ENCODE measurements at regions not wholly inside any gene's neighbourhood (a gene's known extent, or its start where the extent isn't known, plus 50 kb on each side); places are given as distances from the start of the nearest gene placed in this dataset.
A peak's percentile ranks its signal among the peaks of the same experiment; 100 is the strongest.

GRCh38 chr10:35912615-35913569, 270.8 kb upstream of the FZD8 start:
- POLR2A ChIA-PET: no interaction called here
- CTCF ChIA-PET: interaction anchor here (0.8 to 1.3 kb wide), 6 partner anchors 10 to 867 kb away, joined by 3 to 4 read pairs (median 3); no protein-coding TSS in a partner anchor
- BruUV-seq (replicated peaks): no TSS peak

More at GRCh38 chr10:35912615-35913569, 270.8 kb upstream of the FZD8 start:
- H3K4me1 ChIP-seq (ENCODE audit: control insufficient read depth, extremely low read depth, insufficient read depth, low read length): peaks cover 35% of the 10 kb centered on the region
- TF ChIP-seq POLR2AphosphoS5 (IDR thresholded peaks at IDR 0.05; ENCODE audit: insufficient read depth, low read depth, low read length): no peak
- no peak for TF ChIP-seq EZH2 (IDR thresholded peaks at IDR 0.05; ENCODE audit: borderline replicate concordance, low read depth, low read length, severe bottlenecking)
- no peak for TF ChIP-seq GATA2 (IDR thresholded peaks at IDR 0.05; ENCODE audit: insufficient read depth, insufficient read length, low read depth, low read length)
- no peak for TF ChIP-seq FOS (IDR thresholded peaks at IDR 0.05; ENCODE audit: borderline replicate concordance, insufficient read depth, low read length)
- TF ChIP-seq POLR2A (IDR thresholded peaks at IDR 0.05; ENCODE audit: low read depth, low read length): no peak
- no peak for TF ChIP-seq CTCF (IDR thresholded peaks at IDR 0.05; ENCODE audit: extremely low read depth in 1 of 2, insufficient read depth in 1 of 2, low read depth in 1 of 2, low read length in 2 of 2)
- no peak for TF ChIP-seq JUN (IDR thresholded peaks at IDR 0.05; ENCODE audit: borderline replicate concordance, insufficient read depth, insufficient read length, low read depth)
- no peak for TF ChIP-seq MAX (IDR thresholded peaks at IDR 0.05; ENCODE audit: insufficient read depth, insufficient read length)
- no peak for TF ChIP-seq MYC (IDR thresholded peaks at IDR 0.05; ENCODE audit: low read depth, low read length)
- DNase-seq (ENCODE audit: low read depth, low spot score): peak; percentile 44
- dilution Hi-C loops (cut with MboI; ENCODE audit: extremely low pct_ligation_motif_present, low sequenced_read_pairs): no loop called here
- no peaks in the 10 kb centered on the region for H3K36me3 ChIP-seq (ENCODE audit: control insufficient read depth in 2 of 2, extremely low read depth in 1 of 2, insufficient read depth in 2 of 2, low read length in 2 of 2)
- H3K27me3 ChIP-seq (ENCODE audit: control insufficient read depth in 2 of 2, insufficient read depth in 2 of 2, low read length in 2 of 2): no peaks in the 10 kb centered on the region
- intact Hi-C loops (cut with micrococcal nuclease): loop anchor here (5.0 kb wide), 2 partner anchors 259 to 271 kb away; partner anchors contain the start of gene FZD8
- peak overlapping the region; percentile 71 for H2AFZ ChIP-seq (ENCODE audit: low read depth, low read length)
- H3K79me2 ChIP-seq (ENCODE audit: control insufficient read depth, insufficient read depth, low read length): no peaks in the 10 kb centered on the region
- H3K27ac ChIP-seq (ENCODE audit: insufficient read depth, low read depth, low read length): peak overlapping the region; percentile 25
- no peak for FAIRE-seq
- H3K9me3 ChIP-seq (replicated peaks; ENCODE audit: control insufficient read depth, insufficient read depth, low read length): no peaks in the 10 kb centered on the region
- H3K9ac ChIP-seq (replicated peaks; ENCODE audit: extremely low read depth, insufficient read depth, low read length): no peak overlapping the region
- H3K9me1 ChIP-seq (replicated peaks; ENCODE audit: control insufficient read depth, extremely low read depth, insufficient read depth, low read length): no peaks in the 10 kb centered on the region
- H3K4me2 ChIP-seq (ENCODE audit: insufficient read depth, low read length): peak overlapping the region; percentile 21
- H4K20me1 ChIP-seq (replicated peaks; ENCODE audit: control insufficient read depth, extremely low read depth, insufficient read depth, low read length): no peaks in the 10 kb centered on the region
- H3K4me3 ChIP-seq (replicated peaks in 1 of 3; ENCODE audit: insufficient read depth in 1 of 3, low read depth in 1 of 3, low read length in 3 of 3): no peak overlapping the region

Measured in endothelial cell of umbilical vein (primary cell).